ENCODE measurements at regions not wholly inside any gene's neighbourhood (a gene's known extent, or its start where the extent isn't known, plus 50 kb on each side); places are given as distances from the start of the nearest gene placed in this dataset.
"Not testable (repeated sequence)": the region's sequence is repeated elsewhere in the genome, so short reads cannot be mapped to it uniquely, and the experiment has no call there.

GRCh38 chr1:214991691-214992315, 90.7 kb upstream of the KCNK2 start:
- DNase-seq: no peak

- no peak for DNase-seq
Measured at GRCh38 chr1:214993419-214993818, 89.1 kb upstream of the KCNK2 start.

GRCh38 chr1:214997685-214998084, 84.9 kb upstream of the KCNK2 start:
- no peak for DNase-seq

GRCh38 chr1:215001419-215002021, 81.0 kb upstream of the KCNK2 start:
- DNase-seq: no peak

- DNase-seq: no peak
Measured at GRCh38 chr1:215002471-215002870, 80.1 kb upstream of the KCNK2 start.

- DNase-seq: no peak
Measured at GRCh38 chr1:215003686-215004085, 78.9 kb upstream of the KCNK2 start.

- DNase-seq: no peak
Measured at GRCh38 chr1:215004121-215004827, 78.3 kb upstream of the KCNK2 start.

GRCh38 chr1:215005078-215005477, 77.5 kb upstream of the KCNK2 start:
- peak; percentile 7 for DNase-seq

- DNase-seq: peak; percentile 6
Measured at GRCh38 chr1:215005656-215006345, 76.7 kb upstream of the KCNK2 start.

GRCh38 chr1:215007880-215008279, 74.7 kb upstream of the KCNK2 start:
- no peak for DNase-seq

GRCh38 chr1:215018555-215018954, 64.0 kb upstream of the KCNK2 start:
- no peak for DNase-seq

- DNase-seq: no peak
Measured at GRCh38 chr1:215022204-215022603, 60.3 kb upstream of the KCNK2 start.

GRCh38 chr1:215022741-215023141, 59.8 kb upstream of the KCNK2 start:
- DNase-seq: no peak

GRCh38 chr1:215023155-215023832, 59.2 kb upstream of the KCNK2 start:
- no peak for DNase-seq

GRCh38 chr1:215028954-215029353, 53.6 kb upstream of the KCNK2 start:
- DNase-seq: no peak

GRCh38 chr1:215030581-215030980, 52.0 kb upstream of the KCNK2 start:
- DNase-seq: not testable (repeated sequence)

GRCh38 chr1:215031392-215031791, 51.1 kb upstream of the KCNK2 start:
- DNase-seq: no peak
